ENCODE measurements at regions not wholly inside any gene's neighbourhood (a gene's known extent, or its start where the extent isn't known, plus 50 kb on each side); places are given as distances from the start of the nearest gene placed in this dataset.

DNA sequence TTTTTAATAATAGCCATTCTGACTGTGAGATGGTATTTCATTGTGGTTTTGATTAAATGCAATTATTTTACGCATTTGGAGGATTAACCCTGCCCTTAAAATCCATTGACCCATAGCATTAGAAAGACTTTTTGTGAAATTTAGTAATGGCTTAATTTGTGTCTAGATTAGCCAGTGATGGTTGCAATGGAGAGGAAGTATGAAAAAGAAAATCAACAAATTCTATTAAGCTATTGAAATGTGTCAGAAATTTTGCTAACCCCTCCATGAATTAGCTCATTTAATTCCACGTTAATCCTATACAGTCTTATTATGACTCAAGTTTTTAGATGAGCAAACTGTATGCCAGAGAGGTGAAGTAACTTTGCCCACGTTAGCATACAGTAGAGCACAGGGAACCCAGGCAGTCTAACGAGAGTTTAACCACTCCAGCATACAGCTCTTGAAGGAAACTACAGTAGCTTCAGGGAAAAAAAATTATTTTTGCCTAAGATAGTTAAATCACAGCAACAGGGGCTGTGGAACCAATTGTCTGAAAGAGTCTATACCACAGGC, 158.2 kb upstream of the PPP2R2B start:
- no peak for DNase-seq (ENCODE audit: low read depth in 2 of 2, low spot score in 1 of 2)

DNA sequence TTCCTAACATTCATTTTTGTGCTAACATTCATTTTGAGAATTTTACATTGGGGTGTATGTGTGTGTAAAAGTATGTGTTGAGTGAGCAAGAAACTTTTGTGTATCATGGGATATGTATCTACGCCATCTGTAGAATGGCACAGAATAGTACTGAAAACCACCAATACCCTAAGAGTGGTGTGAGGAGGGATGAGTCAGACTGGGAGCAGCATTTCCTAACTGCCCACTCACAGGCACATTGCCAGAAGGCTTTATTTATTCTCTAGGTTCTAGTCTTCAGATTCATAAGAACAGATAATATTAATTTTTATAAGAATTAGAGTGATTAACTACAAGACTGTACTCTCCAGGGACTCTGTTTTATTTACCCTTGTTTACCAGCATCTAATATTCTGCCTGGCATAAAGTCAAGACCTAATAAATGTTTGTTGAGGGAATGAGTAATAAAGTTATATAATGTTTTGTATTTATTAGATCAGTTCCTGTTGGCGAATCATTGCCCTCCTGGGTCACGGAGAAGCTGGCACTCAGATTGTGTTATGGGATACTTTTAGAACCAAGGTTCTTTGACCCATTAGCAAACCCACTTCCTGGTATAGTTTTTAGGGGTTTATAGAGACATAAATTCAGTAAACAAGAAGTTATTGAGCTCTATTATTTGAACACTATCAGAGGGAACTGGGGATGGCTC, 159.1 kb upstream of the PPP2R2B start:
- no peak for DNase-seq (ENCODE audit: low read depth in 2 of 2, low spot score in 1 of 2)

DNA sequence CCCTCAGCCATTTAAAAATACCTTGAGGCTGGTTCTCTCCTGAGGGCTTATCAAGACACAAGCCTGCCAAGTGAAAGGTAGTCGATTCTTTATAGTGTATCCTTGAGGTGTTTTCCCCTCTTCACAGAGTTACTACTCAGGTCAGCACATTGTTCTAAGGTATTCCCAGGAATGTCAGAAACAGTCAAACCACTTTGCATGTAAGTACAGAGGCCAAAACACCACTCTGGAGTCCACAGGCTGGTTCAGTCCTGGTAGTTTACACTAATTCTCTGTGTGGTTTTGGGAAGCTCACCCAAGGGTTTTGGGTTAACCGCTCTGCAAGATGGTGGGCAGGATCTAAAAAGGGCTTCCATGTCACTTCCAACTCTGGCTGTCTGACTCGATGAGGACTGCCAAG, 162.3 kb upstream of the PPP2R2B start:
- no peak for DNase-seq (ENCODE audit: low read depth in 2 of 2, low spot score in 1 of 2)

DNA sequence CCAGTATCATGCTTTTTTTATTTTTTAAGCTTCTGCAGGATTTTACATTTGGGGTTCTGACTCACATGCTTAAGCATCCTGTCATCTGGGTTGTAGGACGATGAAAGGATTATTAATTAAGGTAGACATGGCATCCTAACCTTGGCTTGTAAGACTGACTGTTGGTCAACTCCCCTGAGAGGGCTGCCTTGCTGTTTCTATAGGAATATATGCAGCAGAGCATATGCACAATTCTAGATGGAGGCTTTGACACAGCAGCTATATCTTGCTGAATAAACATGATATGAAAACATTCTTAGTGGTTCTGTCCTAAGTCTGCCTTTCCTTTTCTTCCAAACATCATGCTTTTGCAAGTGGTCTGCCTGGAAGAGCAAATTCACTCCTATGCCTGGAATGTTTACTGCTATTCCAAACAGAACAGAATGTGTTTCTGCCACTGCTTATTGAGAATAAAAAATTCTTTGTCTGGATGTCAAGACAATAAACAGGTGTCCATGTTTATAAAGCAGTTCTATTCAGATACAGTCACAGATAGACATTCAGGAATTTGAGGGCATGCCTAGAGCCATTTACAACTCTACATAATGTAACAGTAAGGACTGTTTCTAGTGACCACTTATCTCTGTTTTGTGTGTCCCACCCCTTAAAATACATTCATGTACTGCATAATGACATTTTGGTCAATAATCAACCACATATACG, 166.2 kb upstream of the PPP2R2B start:
- DNase-seq (ENCODE audit: low read depth in 2 of 2, low spot score in 1 of 2) = no peak

DNA sequence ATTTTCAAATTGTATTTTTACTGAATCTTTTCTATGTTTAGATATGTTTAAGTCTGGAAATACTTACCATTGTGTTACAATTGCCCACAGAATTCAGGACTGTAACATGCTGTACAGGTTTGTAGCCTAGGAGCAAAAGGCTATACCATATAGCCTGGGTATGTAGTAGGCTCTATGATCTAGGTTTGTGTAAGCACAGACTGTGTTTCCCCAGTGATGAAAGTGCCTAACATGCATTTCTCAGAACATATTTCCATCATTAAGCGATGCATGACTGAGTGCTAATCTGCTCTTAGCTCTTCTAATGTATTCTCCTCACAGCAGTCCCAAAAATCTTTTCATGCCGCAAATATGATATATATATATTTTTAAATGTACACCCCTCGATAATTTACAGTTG, 166.7 kb upstream of the PPP2R2B start:
- DNase-seq (ENCODE audit: low read depth in 2 of 2, low spot score in 1 of 2) = no peak

DNA sequence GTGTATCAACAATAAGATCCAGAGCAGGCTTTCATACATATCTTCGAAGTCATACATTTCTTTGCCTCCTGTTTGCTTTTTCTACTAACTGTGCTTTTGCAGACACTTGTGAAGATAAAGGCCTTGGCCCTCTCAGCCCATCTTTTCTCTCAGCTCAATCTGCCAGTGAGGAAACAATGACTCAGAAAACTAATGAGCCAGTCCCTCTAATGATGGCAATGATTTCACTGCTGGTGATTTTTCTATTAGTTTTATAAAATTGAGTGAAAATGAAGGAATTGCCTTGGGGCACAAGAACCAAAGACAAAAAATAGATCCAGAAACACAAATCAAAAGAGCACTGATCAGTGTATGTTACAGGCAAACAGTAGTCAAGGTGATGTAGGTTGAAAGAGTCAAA, 167.7 kb upstream of the PPP2R2B start:
- no peak for DNase-seq (ENCODE audit: low read depth in 2 of 2, low spot score in 1 of 2)

DNA sequence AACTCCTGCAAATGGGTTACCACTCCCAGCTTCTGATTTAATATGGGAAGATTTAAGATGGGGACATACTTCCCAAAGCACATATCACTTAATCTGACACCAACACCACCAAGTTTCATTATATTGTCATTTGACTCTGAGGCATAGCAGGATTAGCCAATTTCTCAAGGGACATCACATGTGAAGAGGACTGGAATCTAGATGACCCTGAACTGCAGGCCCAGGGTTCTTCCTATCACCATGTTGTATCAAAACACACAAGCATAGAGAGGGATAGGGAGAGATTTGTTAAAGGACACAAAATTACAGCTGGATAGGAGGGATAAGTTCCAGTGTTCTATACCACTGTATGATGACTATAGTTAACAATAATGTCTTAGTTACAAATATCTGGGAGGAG, 168.3 kb upstream of the PPP2R2B start:
- DNase-seq (ENCODE audit: low read depth in 2 of 2, low spot score in 1 of 2) = no peak

DNA sequence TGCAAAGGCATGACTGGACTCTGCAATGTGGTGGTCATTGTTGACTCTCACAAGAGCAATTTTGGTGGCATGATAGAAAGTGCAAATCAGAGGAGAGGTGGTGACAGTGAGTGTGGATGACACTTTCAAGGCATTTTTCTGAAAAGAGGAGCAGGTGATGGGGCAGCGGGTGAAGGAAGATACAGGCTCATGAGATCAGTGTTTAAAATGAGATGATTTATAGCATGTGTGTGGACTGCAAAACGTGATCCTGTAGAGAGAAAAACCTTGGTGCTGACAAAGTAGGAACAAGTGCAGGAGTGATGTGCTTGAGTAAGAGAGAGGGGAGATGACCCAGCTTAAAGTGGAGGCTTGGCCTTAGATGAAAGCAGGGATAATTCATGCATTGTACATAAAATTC, 171.2 kb upstream of the PPP2R2B start:
- DNase-seq (ENCODE audit: low read depth in 2 of 2, low spot score in 1 of 2) = no peak

DNA sequence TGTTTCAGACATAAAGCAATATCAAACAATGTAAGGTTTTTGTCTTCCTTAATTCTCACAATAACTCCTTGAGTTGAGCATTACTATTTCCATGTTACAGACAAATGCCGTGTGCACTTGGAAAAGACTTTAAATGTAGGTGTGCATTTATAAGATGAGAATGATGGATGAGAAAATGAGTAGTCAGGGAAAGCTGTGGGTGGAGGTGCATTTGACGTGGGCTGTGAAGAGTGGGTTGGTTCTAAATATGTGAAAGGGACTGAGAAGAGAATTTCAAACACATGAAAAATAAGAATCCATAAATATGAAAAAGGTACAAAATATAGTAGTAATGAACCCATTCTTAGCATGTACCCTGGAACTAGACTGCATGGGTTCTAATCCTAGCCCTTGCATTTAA, 171.6 kb upstream of the PPP2R2B start:
- DNase-seq (ENCODE audit: low read depth in 2 of 2, low spot score in 1 of 2) = no peak

DNA sequence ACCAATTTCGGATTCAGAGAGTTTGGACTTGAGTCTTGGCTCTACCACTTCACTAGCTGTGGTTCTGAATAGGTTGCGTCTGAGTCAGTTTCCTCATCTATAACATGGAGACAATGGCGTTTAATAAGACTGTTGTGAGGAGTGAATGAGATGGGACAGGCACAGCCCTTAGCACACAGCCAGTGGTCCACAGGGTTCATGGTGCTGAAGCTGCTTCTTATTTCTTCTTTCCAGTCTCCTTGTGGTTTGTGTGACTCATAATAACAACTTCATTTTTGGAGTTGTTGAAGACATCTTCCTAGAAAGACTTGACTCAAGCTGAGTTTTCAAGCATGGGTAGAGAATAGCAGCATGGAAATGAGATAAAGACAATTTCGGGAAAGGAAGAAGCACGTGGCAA, 172.6 kb upstream of the PPP2R2B start:
- no peak for DNase-seq (ENCODE audit: low read depth in 2 of 2, low spot score in 1 of 2)

DNA sequence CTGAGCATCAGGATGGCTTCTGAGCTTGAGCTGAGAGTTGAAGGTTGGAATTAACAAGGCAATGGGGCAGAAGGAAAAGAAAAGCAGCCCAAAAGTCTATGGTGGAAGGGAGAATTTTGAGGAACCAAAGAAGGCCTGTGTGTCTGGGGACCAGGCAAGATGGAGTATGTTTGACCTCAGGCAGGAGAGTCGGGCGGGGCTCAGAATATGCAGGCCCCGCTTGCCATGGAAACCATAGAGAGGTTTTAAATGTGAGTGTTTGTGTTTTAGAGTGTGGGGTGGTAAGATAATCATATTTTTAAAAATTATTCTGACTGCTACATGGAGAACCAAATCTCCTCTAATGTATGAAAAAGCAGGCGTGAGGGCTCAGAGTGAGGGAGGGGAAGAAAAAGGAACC, 174.0 kb upstream of the PPP2R2B start:
- DNase-seq (ENCODE audit: low read depth in 2 of 2, low spot score in 1 of 2) = no peak

DNA sequence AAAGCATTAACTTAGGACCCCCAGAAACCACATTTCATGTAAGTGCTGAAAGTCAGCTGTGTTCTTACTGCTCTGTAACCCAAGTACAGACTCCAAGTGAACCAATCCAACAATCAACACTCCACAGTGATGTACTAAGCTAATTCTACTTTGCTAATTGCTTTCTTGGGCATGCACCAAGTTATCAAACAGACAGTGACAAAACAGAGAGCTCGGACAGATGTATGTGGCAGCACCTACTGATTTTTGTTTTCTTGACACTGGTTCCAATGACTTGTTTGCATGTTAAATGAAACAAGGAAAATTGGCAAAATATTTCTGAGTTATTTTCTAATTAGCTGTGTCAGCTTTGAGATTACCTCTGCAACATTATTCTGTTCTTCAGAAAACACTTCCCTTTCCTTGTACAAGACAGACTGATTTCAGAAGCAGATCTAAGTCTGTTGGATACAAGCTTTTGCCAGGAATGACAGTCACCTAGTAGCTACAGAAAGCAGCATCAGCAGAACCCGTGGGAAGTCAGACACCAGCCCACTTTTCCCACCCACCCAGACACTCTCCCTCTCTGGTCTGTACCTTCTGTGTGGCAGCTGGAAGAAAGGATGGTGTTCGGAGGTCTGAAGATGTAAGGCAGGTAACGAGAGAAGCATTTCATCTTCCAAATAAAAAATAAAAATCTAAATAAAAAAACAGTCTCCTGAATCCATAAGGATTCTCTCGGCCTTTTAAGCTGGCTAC, 176.7 kb upstream of the PPP2R2B start:
- DNase-seq (ENCODE audit: low read depth in 2 of 2, low spot score in 1 of 2) = no peak

DNA sequence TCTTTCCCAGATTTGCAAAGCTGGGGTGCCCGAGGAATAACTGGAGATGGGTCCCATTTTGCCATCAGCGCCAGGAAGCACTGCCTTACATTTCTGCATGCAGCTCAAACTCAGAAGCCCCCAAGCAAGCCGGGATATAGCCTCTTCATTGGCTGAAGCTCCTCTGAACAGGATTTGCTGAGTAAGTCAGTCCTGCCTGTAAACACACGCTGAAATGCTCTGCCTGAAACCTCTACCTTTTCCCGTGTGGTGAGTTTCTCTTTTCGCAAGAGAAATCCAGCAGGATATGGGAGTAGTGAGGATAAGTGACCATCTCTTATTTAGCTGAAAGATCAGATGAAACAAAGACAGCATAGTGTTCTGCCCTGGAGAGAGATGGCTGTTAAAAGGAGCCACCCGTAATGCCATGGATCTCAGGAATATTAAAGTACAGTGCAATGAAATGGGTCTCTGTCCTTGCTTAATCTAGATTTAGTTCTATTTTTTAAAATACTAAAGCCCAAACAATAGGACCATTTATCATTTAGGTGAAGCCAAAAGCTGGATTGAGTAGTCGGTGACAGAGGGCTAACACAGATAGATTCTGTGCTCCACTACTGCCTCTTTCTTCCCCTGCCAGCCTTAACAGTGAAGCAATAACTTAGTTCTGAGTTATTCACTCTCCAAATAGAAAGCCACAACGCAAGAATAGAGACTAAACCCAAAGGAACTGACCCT, 177.5 kb upstream of the PPP2R2B start:
- no peak for DNase-seq (ENCODE audit: low read depth in 2 of 2, low spot score in 1 of 2)

DNA sequence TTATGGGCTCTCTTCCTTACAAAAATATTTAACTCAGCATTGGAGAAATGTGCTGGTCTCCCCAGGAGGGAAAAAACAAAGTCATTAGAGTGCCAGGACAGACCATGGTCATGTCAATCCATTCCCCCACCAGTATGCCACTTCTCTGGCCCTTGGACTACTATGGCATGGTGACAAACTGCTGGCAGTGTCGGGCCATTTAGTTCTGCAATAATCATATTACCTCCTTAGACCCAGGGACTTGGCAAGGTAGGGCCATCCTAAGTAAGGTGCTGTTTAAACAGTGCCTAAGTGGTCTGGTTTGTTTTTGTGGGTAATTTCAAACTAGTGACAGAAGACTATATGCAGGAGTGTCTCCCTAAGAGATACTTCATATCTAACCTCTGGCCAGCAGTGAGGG, 177.8 kb upstream of the STK32A start:
- DNase-seq (ENCODE audit: low read depth in 2 of 2, low spot score in 1 of 2) = no peak

DNA sequence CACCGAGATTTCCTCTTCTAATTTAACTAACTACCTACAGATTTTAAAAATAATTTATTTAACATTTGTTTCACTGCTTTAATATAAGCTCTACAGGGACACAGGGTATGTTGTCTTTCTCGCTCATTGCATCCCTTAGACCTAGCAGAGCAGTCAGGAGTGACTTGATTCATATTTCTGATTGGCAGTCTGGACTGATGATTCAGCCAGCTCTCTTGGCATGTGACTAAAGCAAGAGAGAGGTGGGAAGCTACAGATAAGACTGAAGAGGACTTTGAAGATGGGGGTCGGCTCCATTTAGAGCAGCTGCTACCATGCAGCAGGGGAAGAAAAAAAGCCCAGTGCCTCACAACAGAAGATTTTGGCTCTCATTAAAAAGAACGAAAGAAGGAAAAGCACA, 173.4 kb upstream of the STK32A start:
- DNase-seq (ENCODE audit: low read depth in 2 of 2, low spot score in 1 of 2) = no peak

DNA sequence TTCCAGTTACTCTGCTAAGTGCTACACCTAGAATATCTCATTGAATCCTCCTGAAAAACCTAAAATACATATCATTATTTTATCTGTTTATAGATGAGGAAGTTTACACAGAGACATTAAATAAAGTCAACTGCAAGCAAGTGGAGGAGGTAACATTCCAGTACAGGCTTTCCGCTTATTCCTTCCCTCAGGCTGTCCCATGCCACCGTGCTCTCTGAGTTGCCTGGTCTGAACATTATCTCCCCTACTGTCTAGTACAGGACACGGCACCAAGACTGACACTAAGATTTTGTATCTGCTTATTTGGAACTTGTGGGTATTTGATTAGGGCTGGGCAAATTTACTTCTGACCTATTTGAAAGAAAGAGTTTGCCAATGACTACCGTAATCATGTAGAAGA, 172.4 kb upstream of the STK32A start:
- no peak for DNase-seq (ENCODE audit: low read depth in 2 of 2, low spot score in 1 of 2)

DNA sequence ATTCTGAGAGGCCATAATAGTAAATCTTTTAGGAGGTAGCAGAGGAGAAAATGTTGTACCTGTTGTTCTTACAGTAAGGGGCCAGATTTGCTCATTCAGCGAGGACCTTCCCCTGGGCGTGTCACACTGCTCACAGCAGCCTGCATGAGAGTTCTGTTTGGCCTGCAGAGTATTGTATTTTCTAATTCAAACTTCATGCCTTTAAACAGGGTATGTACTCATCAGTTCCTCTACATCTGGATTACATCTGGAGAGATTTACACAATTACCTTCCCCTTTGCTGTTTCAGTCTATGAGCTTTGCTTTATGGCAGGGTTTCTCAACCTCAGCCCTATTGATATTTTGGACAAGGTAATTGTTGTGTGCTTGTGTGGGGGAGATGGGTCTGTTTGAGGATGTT, 170.9 kb upstream of the STK32A start:
- no peak for DNase-seq (ENCODE audit: low read depth in 2 of 2, low spot score in 1 of 2)

DNA sequence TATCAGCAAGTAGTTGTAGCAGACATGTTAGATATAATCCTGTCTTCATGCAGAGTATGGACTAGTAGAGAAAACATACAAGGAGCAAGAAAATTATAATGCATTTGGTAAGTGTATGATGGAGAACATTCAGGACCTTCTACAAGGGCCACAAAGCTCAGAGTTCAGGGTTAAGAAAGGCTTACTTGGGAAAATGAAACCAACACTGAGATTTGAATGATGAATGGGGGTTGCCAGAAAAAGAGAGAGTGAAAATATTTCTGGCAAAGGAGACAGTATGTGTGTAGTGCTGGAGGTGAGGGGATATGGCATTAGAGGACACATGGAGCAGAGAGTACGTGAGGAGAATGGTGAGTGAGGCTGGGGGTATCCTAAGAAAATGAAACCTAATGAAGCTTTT, 169.8 kb upstream of the STK32A start:
- DNase-seq (ENCODE audit: low read depth in 2 of 2, low spot score in 1 of 2) = no peak

DNA sequence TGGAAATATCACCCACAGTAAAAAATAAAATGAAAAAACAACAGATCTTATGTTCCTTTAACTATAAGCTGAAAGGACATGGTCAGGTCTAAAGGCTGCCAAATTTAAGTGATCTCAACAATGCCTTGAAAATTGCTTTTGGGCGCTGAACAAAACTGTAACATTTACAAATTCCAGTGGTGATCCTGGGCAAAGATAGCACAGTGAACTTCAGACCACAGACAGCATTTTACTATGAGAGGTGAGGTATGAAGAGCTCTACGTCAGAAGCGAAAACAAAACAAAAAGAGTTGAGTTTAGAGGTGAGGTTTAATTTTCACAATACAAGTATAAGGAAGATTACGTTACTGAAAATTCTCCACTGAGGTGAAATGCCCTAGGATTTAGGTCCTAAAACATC, 165.8 kb upstream of the STK32A start:
- DNase-seq (ENCODE audit: low read depth in 2 of 2, low spot score in 1 of 2) = no peak

DNA sequence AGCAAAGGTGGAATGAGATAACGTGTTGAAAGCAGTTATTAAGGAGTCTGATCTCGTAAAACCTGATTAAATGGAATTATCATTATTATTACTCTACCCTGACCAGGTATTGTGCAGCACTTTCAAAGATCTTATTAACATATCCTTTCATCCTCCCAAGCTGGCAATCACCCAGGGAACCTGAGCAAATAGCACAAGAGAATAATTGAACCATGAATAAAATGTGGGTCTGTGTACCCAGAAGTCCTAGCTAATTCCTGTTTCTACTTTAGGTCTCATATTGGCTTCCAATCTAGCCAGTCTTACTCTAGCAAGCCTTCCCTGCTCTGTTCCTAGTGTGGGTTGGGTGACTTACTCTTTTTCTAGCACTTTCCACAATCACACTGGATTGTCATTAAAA, 162.2 kb upstream of the STK32A start:
- DNase-seq (ENCODE audit: low read depth in 2 of 2, low spot score in 1 of 2) = no peak

DNA sequence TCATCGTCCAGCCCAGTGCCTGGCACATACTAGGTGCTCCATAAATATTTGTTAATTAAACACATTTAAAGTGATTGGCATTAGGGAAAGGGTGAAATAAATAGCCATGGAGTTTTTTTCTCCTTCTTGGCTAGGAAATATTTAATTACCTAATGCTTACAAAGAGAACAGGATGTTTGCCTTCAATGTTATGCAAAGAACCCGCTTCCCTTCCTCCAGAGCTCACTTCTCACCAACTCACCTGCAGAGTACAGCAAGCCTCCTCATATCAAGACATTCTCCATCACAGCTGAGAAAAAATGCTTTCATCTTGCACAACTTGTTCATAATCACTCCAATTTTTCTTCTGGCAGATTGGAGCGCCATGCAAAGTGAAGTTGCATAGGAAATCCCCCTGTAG, 161.7 kb upstream of the STK32A start:
- no peak for DNase-seq (ENCODE audit: low read depth in 2 of 2, low spot score in 1 of 2)

DNA sequence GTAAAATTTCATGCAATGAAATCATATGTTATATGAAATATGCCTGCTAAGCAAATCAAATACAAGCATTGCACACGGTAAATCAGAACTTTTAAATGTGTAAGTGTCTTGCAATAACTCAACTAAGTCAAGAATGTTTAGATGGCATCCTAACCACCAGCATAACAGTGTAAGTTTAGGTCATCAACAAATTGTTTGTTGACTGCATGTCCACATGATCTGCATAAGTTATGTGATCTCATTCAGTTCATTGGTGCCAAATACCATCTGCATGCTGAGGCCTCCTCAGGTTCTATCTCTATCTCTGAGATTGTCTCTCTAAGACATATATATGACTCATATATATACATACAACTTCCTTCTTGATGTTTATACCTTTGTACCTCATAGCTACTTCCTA, 159.6 kb upstream of the STK32A start:
- DNase-seq (ENCODE audit: low read depth in 2 of 2, low spot score in 1 of 2) = no peak

All from stimulated activated CD8-positive, alpha-beta memory T cell treated with anti-CD3 and anti-CD28 coated beads, Interleukin-4, amount 100 ng/mL, for 1 hour (primary cell).